GM10248 (cell line): ENCODE measurements at regions not wholly inside any gene's neighbourhood (a gene's known extent, or its start where the extent isn't known, plus 50 kb on each side); places are given as distances from the start of the nearest gene placed in this dataset.

Experiments
- CTCF ChIA-PET: fragments of 300-600 bp; sonication (Branson Sonifier 250); formaldehyde crosslinking; extraction: SDS; loops from one replicate; lab custom pipeline; 2021; ENCODE audit warnings: antibody characterized with exemption; lab: Yijun Ruan, JAX
- POLR2A ChIA-PET: fragments of 350-650 bp; sonication (Branson Sonifier 250); formaldehyde crosslinking; extraction: SDS; loops from one replicate; lab custom pipeline; 2020; ENCODE audit warnings: antibody characterized with exemption; lab: Yijun Ruan, JAX
- DNase-seq: peaks from one replicate; pipeline ENCODE4 v3.0.0; 2012; ENCODE audit errors: extremely low spot score
- CTCF ChIP-seq: IDR thresholded peaks from 2 replicates; pipeline ENCODE4 v1.5.1; 2012; ENCODE audit warnings: mild to moderate bottlenecking, low read depth; ENCODE audit errors: extremely low read depth, missing control alignments, control extremely low read depth

GRCh38 chr6:56755040-56755439, 112.4 kb upstream of the DST start:
- no peak for DNase-seq
- CTCF ChIA-PET, result interaction anchor here (1.0 to 8.7 kb wide), 6 partner anchors 8 to 46 kb away, joined by 3 to 80 read pairs (median 4); no protein-coding TSS in a partner anchor
- POLR2A ChIA-PET, result no interaction called here
- TF ChIP-seq CTCF, result no peak

- no peak for DNase-seq
- POLR2A ChIA-PET, result no interaction called here
- CTCF ChIA-PET, result interaction anchor here (0.8 to 8.7 kb wide), 3 partner anchors 8 to 111 kb away, joined by 3 to 80 read pairs (median 6); partner anchors contain the start of gene DST
- TF ChIP-seq CTCF, result no peak
Observed at GRCh38 chr6:56753811-56754210, 111.1 kb upstream of the DST start.

GRCh38 chr6:56752534-56752933, 109.8 kb upstream of the DST start:
- DNase-seq, result no peak
- ChIA-PET CTCF (interaction anchor here (1.0 to 1.8 kb wide), 3 partner anchors 9 to 67 kb away, joined by 3 to 4 read pairs (median 3); no protein-coding TSS in a partner anchor), POLR2A (no interaction called here)
- TF ChIP-seq CTCF, result no peak

GRCh38 chr6:56752009-56752408, 109.3 kb upstream of the DST start:
- ChIA-PET POLR2A (interaction anchor here (1.1 kb wide), 1 partner anchor 92 kb away, joined by 3 read pairs; no protein-coding TSS in a partner anchor), CTCF (interaction anchor here (1.0 to 1.8 kb wide), 3 partner anchors 10 to 67 kb away, joined by 3 to 4 read pairs (median 3); no protein-coding TSS in a partner anchor)
- no peak for DNase-seq
- TF ChIP-seq CTCF, result no peak

GRCh38 chr6:56751604-56752003, 108.9 kb upstream of the DST start:
- TF ChIP-seq CTCF, result no peak
- ChIA-PET POLR2A (interaction anchor here (1.1 kb wide), 1 partner anchor 92 kb away, joined by 3 read pairs; no protein-coding TSS in a partner anchor), CTCF (interaction anchor here (1.0 to 1.8 kb wide), 4 partner anchors 10 to 68 kb away, joined by 3 to 4 read pairs (median 3); no protein-coding TSS in a partner anchor)
- DNase-seq, result no peak

GRCh38 chr6:56750686-56751085, 108.0 kb upstream of the DST start:
- no peak for TF ChIP-seq CTCF
- no peak for DNase-seq
- ChIA-PET POLR2A (interaction anchor here (1.1 kb wide), 1 partner anchor 93 kb away, joined by 3 read pairs; no protein-coding TSS in a partner anchor), CTCF (interaction anchor here (0.9 to 9.9 kb wide), 8 partner anchors 7 to 156 kb away, joined by 3 to 80 read pairs (median 4); no protein-coding TSS in a partner anchor)
